Lower lobe of right lung (tissue), 2 donors: ENCODE measurements at regions not wholly inside any gene's neighbourhood (a gene's known extent, or its start where the extent isn't known, plus 50 kb on each side); places are given as distances from the start of the nearest gene placed in this dataset.

Experiments
- ATAC-seq, 2 donors: fragments of 200-7000 bp; cut with Tn5 transposase; one replicate each; pipeline ENCODE4 v1.9.1; 2020 to 2022; ENCODE audit warnings: mild to moderate bottlenecking in 2 of 2, moderate library complexity in 2 of 2
- DNase-seq: peaks from one replicate; pipeline ENCODE4 v3.0.0-alpha.2; 2020
- H3K27ac ChIP-seq: fragments of 200-600 bp; one replicate; pipeline ENCODE4 v1.8.0; 2022
- H3K27me3 ChIP-seq: fragments of 200-600 bp; one replicate; pipeline ENCODE4 v1.8.0; 2022; ENCODE audit warnings: low read depth
- H3K36me3 ChIP-seq: fragments of 200-600 bp; one replicate; pipeline ENCODE4 v1.8.0; 2022; ENCODE audit warnings: mild to moderate bottlenecking
- H3K4me1 ChIP-seq: fragments of 200-600 bp; one replicate; pipeline ENCODE4 v1.8.0; 2022
- H3K4me3 ChIP-seq: fragments of 200-600 bp; one replicate; pipeline ENCODE4 v1.8.0; 2022; ENCODE audit warnings: mild to moderate bottlenecking
- H3K9me3 ChIP-seq: fragments of 200-600 bp; one replicate; pipeline ENCODE4 v1.8.0; 2022
- CTCF ChIP-seq: fragments of 200-600 bp; IDR thresholded peaks from one replicate; pipeline ENCODE4 v1.8.0; 2022; ENCODE audit warnings: antibody characterized with exemption, mild to moderate bottlenecking
- intact Hi-C: fragments of 100-400 bp; cut with DNase I; formaldehyde crosslinking; loops from one replicate; pipeline ENCODE4 v1.11.0; 2022
- donor health status: DM: no; HTN: yes; CAD: no; lungs with severe emphysema.

DNA sequence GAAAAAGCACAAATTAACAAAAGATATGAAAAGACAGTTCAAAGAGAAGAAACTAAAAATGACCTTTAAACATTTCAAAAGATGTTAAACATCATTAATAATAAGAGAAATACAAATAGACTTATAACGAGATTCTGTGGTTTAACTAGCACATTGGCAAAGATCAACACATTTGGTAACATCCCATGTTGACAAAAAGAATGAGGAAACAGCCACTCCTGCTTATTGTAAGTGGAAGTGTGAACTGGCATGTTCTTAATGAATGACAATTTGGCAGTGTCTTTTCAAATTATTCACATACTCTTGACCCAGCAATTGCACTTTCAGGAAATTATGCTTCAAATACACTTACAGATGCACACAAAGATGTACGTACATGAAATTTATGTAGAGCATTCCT, 176.3 kb downstream of the TLE1 start:
- no peak overlapping the region for H3K27ac ChIP-seq
- intact Hi-C loops, result no loop called here
- no peaks in the 10 kb centered on the region for H3K27me3 ChIP-seq
- DNase-seq, result no peak
- no peak for TF ChIP-seq CTCF
- H3K9me3 ChIP-seq, result no peaks in the 10 kb centered on the region
- no peaks in the 10 kb centered on the region for H3K36me3 ChIP-seq
- no peak for ATAC-seq
- no peak overlapping the region for H3K4me3 ChIP-seq
- H3K4me1 ChIP-seq, result no peaks in the 10 kb centered on the region

- intact Hi-C loops, result no loop called here
- H3K9me3 ChIP-seq, result no peaks in the 10 kb centered on the region
- no peak overlapping the region for H3K27ac ChIP-seq
- DNase-seq (no peak), ATAC-seq (no peak)
- TF ChIP-seq CTCF, result no peak
- H3K4me1 ChIP-seq, result no peaks in the 10 kb centered on the region
- H3K4me3 ChIP-seq, result no peak overlapping the region
- no peaks in the 10 kb centered on the region for H3K36me3 ChIP-seq
- H3K27me3 ChIP-seq, result no peaks in the 10 kb centered on the region
Observed at GRCh38 chr9:81512641-81513040, 176.7 kb downstream of the TLE1 start.

DNA sequence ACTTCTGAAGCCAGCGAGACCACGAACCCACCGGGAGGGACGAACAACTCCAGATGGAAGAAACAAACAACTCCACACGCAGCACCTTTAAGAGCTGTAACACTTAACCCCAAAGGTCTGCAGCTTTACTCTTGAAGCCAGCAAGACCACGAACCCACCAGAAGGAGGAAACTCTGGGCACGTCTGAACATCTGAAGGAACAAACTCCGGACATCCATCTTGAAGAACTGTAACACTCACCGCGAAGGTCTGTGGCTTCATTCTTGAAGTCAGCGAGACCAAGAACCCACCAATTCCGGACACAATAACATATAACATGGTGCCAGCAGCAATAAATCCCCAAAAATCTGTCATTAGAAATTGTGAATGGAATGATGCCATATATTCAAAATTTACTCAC, 180.9 kb downstream of the TLE1 start:
- no peak overlapping the region for H3K4me3 ChIP-seq
- no peaks in the 10 kb centered on the region for H3K4me1 ChIP-seq
- no peak for ATAC-seq
- DNase-seq, result no peak
- intact Hi-C loops, result no loop called here
- H3K9me3 ChIP-seq, result no peaks in the 10 kb centered on the region
- no peak for TF ChIP-seq CTCF
- H3K27ac ChIP-seq, result no peak overlapping the region
- no peaks in the 10 kb centered on the region for H3K27me3 ChIP-seq
- H3K36me3 ChIP-seq, result no peaks in the 10 kb centered on the region

DNA sequence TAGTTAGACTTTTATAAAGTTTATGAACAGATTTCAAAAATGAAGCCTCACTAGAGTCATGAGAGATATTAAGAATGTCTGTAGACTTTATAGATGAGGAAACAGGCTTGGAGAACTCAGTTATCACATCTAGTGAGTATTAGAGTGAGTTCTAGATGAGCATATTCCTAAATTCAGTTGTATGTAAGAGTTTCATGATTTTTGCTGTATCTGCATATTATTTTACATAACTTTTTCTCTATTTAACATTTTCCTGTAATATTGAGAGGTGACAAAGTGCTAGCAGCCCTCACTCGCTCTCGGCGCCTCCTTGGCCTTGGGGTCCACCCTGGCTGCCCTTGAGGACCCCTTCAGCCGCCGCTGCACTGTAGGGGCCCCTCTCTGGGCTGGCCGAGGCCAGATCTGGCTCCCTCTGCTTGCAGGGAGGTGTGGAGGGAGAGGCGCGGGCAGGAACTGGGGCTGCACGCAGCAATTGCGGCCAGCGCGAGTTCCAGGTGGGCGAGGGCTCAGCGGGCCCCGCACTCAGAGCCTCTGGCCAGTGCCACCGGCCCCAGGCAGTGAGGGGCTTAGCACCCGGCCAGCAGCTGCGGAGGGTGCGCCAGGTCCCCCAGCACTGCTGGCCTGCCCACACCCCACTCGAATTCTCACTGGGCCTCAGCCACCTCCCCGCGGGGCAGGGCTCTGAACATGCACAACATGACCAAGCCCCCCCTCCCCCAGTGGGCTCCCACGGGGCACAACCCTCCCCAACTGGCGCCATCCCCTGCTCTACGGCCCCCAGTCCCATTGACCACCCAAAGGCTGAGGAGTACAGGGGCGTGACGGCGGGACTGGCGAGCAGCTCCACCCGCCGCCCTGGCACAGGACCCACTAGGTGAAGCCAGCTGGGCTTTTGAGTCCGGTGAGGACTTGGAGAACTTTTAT, 182.1 kb downstream of the TLE1 start:
- Histone ChIP-seq H3K9me3 (no peaks in the 10 kb centered on the region), H3K27me3 (no peaks in the 10 kb centered on the region), H3K4me3 (no peak overlapping the region), H3K4me1 (no peaks in the 10 kb centered on the region), H3K36me3 (no peaks in the 10 kb centered on the region), H3K27ac (no peak overlapping the region)
- ATAC-seq, result no peak
- no peak for TF ChIP-seq CTCF
- intact Hi-C loops, result no loop called here
- DNase-seq, result no peak

GRCh38 chr9:81499594-81499993, 189.8 kb downstream of the TLE1 start:
- TF ChIP-seq CTCF, result no peak
- ATAC-seq (no peak), DNase-seq (no peak)
- H3K27ac ChIP-seq, result no peak overlapping the region
- H3K27me3 ChIP-seq, result no peaks in the 10 kb centered on the region
- intact Hi-C loops, result no loop called here
- H3K4me3 ChIP-seq, result no peak overlapping the region
- no peaks in the 10 kb centered on the region for H3K9me3 ChIP-seq
- peaks cover 6% of the 10 kb centered on the region for H3K4me1 ChIP-seq
- H3K36me3 ChIP-seq, result no peaks in the 10 kb centered on the region
